ENCODE measurements at regions not wholly inside any gene's neighbourhood (a gene's known extent, or its start where the extent isn't known, plus 50 kb on each side); places are given as distances from the start of the nearest gene placed in this dataset.

DNA sequence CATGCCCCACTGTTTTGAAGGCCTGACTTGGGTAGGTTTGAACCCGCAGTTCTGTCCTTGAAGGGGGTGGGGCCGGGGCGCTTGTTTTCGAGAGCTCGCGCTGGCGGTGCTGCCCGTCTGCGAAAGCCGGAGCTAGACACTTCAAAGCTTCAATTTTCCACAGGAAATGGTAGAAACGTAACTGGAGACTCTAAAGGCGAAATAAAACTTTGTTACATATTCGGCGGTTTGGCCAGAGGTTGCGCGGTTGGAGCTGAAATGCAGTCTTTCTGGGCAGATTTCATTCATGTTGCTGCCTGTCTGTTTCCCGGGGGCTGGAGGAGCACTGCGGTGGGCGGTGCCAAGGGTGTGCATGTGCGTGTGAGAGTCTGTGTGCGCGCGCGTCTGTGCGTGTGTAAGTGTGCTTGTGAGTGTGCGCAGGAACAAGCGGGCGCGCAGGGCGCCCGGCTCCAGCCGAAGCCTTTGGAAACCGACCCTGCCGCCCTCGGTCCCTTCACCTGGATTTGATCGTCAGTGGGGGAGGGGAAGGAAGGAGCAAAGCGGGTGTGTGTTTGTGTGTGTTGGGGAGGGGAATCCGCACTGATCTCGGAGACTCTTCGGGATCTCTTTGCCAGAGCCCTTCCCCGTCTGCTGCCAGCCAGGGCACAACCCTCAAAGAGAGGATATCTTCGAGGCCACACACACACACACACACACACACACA, 227.7 kb upstream of the CRY1 start:
- TF ChIP-seq, protein P1, sequence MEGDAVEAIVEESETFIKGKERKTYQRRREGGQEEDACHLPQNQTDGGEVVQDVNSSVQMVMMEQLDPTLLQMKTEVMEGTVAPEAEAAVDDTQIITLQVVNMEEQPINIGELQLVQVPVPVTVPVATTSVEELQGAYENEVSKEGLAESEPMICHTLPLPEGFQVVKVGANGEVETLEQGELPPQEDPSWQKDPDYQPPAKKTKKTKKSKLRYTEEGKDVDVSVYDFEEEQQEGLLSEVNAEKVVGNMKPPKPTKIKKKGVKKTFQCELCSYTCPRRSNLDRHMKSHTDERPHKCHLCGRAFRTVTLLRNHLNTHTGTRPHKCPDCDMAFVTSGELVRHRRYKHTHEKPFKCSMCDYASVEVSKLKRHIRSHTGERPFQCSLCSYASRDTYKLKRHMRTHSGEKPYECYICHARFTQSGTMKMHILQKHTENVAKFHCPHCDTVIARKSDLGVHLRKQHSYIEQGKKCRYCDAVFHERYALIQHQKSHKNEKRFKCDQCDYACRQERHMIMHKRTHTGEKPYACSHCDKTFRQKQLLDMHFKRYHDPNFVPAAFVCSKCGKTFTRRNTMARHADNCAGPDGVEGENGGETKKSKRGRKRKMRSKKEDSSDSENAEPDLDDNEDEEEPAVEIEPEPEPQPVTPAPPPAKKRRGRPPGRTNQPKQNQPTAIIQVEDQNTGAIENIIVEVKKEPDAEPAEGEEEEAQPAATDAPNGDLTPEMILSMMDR (conservative IDR thresholded peaks at IDR 0.05; ENCODE audit: low read length), result no peak
- no peak for TF ChIP-seq EZH2phosphoT487 (IDR thresholded peaks at IDR 0.05; ENCODE audit: borderline replicate concordance)
